ENCODE measurements at regions not wholly inside any gene's neighbourhood (a gene's known extent, or its start where the extent isn't known, plus 50 kb on each side); places are given as distances from the start of the nearest gene placed in this dataset.

DNA sequence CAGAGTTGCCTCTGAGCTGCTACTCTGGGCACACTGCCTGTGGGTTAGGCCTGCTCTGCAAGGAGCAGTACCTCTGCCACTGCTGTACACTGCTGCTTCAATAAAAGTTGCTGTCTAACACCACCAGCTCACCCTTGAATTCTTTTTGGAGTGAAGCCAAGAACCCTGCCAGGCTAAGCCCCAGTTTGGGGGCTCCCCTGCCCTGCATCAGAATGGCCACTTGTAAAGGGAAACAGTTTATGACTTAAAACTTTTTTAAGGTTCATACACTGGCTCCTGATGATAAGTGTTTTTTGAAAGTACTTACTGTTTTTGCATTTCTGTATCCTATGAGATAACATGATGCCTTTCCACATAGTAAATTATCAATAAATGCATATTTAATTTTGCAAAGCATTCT lies 310.0 kb downstream of the LMO4 start:
- Histone ChIP-seq H3K9me3 (ENCODE audit: insufficient read depth, low read depth, low read length) (no peaks in the 10 kb centered on the region), H3K79me2 (ENCODE audit: insufficient read depth, low read length) (no peaks in the 10 kb centered on the region), H3K27me3 (ENCODE audit: insufficient read depth, low read length) (no peaks in the 10 kb centered on the region), H2AFZ (ENCODE audit: low read depth, low read length) (no peak overlapping the region), H3K9ac (ENCODE audit: low read length) (no peak overlapping the region), H3K27ac (ENCODE audit: low read depth, low read length) (no peak overlapping the region), H3K36me3 (ENCODE audit: insufficient read depth, low read length) (no peaks in the 10 kb centered on the region), H3K4me2 (ENCODE audit: low read length) (no peak overlapping the region), H3K4me1 (ENCODE audit: insufficient read depth, low read length) (peaks cover under 1% of the 10 kb centered on the region), H3K4me3 (ENCODE audit: insufficient read depth, low read depth, low read length) (no peak overlapping the region), H4K20me1 (ENCODE audit: insufficient read depth, low read length) (no peaks in the 10 kb centered on the region)
- Mint-ChIP-seq H3K9me3 (ENCODE audit: unreplicated experiment) (peaks cover 4% of the 10 kb centered on the region), H3K4me3 (ENCODE audit: unreplicated experiment) (no peak overlapping the region), H3K27me3 (ENCODE audit: low read depth, unreplicated experiment) (peaks cover 1% of the 10 kb centered on the region), H3K27ac (ENCODE audit: unreplicated experiment) (no peak overlapping the region), H3K4me1 (ENCODE audit: low read depth, unreplicated experiment) (peaks cover 12% of the 10 kb centered on the region), H3K36me3 (ENCODE audit: low read depth, unreplicated experiment) (no peaks in the 10 kb centered on the region)
- no peak for TF ChIP-seq EZH2 (IDR thresholded peaks at IDR 0.05; ENCODE audit: insufficient read depth, low read length)
- TF ChIP-seq, protein P1, sequence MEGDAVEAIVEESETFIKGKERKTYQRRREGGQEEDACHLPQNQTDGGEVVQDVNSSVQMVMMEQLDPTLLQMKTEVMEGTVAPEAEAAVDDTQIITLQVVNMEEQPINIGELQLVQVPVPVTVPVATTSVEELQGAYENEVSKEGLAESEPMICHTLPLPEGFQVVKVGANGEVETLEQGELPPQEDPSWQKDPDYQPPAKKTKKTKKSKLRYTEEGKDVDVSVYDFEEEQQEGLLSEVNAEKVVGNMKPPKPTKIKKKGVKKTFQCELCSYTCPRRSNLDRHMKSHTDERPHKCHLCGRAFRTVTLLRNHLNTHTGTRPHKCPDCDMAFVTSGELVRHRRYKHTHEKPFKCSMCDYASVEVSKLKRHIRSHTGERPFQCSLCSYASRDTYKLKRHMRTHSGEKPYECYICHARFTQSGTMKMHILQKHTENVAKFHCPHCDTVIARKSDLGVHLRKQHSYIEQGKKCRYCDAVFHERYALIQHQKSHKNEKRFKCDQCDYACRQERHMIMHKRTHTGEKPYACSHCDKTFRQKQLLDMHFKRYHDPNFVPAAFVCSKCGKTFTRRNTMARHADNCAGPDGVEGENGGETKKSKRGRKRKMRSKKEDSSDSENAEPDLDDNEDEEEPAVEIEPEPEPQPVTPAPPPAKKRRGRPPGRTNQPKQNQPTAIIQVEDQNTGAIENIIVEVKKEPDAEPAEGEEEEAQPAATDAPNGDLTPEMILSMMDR (IDR thresholded peaks at IDR 0.05; ENCODE audit: insufficient read depth, low read depth, low read length) = no peak
- no peak for FAIRE-seq
- no peak for DNase-seq (ENCODE audit: low read depth)

DNA sequence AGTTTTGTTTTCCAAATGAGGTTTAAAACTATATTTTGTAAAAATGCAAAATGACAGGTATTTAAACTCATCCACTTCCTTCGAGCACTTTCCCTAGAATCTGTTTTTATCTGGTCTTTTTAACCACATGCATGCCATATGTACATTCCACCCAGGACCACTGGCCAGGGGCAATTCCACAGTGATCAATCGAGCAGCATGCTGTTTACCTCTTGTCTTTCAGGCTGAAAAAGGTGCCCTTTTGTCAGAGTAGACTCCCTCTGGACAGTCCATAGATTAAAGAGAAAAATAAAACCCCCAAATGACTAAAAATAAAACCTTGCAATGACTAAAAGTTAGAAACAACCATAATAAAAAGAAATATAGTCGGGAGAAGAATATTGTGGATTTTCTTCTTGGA lies 313.3 kb downstream of the LMO4 start:
- Histone ChIP-seq H3K4me2 (ENCODE audit: low read length) (no peak overlapping the region), H4K20me1 (ENCODE audit: insufficient read depth, low read length) (no peaks in the 10 kb centered on the region), H3K27ac (ENCODE audit: low read depth, low read length) (no peak overlapping the region), H3K4me3 (ENCODE audit: insufficient read depth, low read depth, low read length) (no peak overlapping the region), H2AFZ (ENCODE audit: low read depth, low read length) (no peak overlapping the region), H3K27me3 (ENCODE audit: insufficient read depth, low read length) (no peaks in the 10 kb centered on the region), H3K79me2 (ENCODE audit: insufficient read depth, low read length) (no peaks in the 10 kb centered on the region), H3K4me1 (ENCODE audit: insufficient read depth, low read length) (peaks cover 17% of the 10 kb centered on the region), H3K9ac (ENCODE audit: low read length) (no peak overlapping the region), H3K36me3 (ENCODE audit: insufficient read depth, low read length) (no peaks in the 10 kb centered on the region), H3K9me3 (ENCODE audit: insufficient read depth, low read depth, low read length) (no peaks in the 10 kb centered on the region)
- Mint-ChIP-seq H3K4me1 (ENCODE audit: low read depth, unreplicated experiment) (peaks cover 27% of the 10 kb centered on the region), H3K27me3 (ENCODE audit: low read depth, unreplicated experiment) (peaks cover 1% of the 10 kb centered on the region), H3K27ac (ENCODE audit: unreplicated experiment) (no peak overlapping the region), H3K36me3 (ENCODE audit: low read depth, unreplicated experiment) (no peaks in the 10 kb centered on the region), H3K4me3 (ENCODE audit: unreplicated experiment) (no peak overlapping the region), H3K9me3 (ENCODE audit: unreplicated experiment) (peaks cover 4% of the 10 kb centered on the region)
- TF ChIP-seq EZH2 (IDR thresholded peaks at IDR 0.05; ENCODE audit: insufficient read depth, low read length) = no peak
- TF ChIP-seq, protein P1 (IDR thresholded peaks at IDR 0.05; ENCODE audit: insufficient read depth, low read depth, low read length) = no peak
- no peak for FAIRE-seq
- no peak for DNase-seq (ENCODE audit: low read depth)

DNA sequence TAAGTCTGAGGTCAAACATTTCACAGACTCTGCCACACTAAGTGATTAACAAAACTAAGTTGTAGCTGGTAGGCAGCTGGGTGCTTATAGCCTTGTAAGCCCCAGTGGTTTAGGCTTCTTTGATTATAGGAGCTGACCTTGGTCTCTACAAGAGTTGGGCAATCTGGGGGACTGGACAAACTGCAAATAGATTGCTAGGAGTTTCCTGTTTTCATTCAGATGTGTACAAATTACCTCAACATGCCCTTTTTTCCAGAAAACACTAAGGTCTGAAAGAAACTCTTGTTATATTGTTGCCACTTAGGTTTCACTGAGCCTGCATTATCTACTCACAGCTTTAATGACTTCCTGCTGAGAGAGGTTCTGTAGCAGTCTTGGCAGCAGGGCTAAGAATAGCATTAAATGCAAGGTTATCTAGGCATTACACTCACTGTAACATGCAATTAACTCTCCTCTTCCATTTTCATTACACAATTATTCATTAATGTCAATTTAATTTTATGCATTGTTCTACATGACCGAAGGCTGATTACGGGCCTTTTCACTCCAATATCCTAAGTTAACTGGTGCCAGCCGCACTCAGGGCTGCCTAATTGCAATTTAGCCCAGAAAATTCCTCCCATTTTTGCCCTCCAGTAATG lies 314.0 kb downstream of the LMO4 start:
- Histone ChIP-seq H3K9me3 (ENCODE audit: insufficient read depth, low read depth, low read length) (no peaks in the 10 kb centered on the region), H3K27me3 (ENCODE audit: insufficient read depth, low read length) (no peaks in the 10 kb centered on the region), H3K4me3 (ENCODE audit: insufficient read depth, low read depth, low read length) (no peak overlapping the region), H3K27ac (ENCODE audit: low read depth, low read length) (no peak overlapping the region), H3K4me2 (ENCODE audit: low read length) (no peak overlapping the region), H2AFZ (ENCODE audit: low read depth, low read length) (no peak overlapping the region), H3K9ac (ENCODE audit: low read length) (no peak overlapping the region), H3K79me2 (ENCODE audit: insufficient read depth, low read length) (no peaks in the 10 kb centered on the region), H3K4me1 (ENCODE audit: insufficient read depth, low read length) (peaks cover 17% of the 10 kb centered on the region), H4K20me1 (ENCODE audit: insufficient read depth, low read length) (no peaks in the 10 kb centered on the region), H3K36me3 (ENCODE audit: insufficient read depth, low read length) (no peaks in the 10 kb centered on the region)
- Mint-ChIP-seq H3K4me1 (ENCODE audit: low read depth, unreplicated experiment) (peaks cover 27% of the 10 kb centered on the region), H3K36me3 (ENCODE audit: low read depth, unreplicated experiment) (no peaks in the 10 kb centered on the region), H3K9me3 (ENCODE audit: unreplicated experiment) (peaks cover 4% of the 10 kb centered on the region), H3K4me3 (ENCODE audit: unreplicated experiment) (no peak overlapping the region), H3K27ac (ENCODE audit: unreplicated experiment) (no peak overlapping the region), H3K27me3 (ENCODE audit: low read depth, unreplicated experiment) (peaks cover 1% of the 10 kb centered on the region)
- TF ChIP-seq, protein P1 (IDR thresholded peaks at IDR 0.05; ENCODE audit: insufficient read depth, low read depth, low read length) = no peak
- TF ChIP-seq EZH2 (IDR thresholded peaks at IDR 0.05; ENCODE audit: insufficient read depth, low read length) = no peak
- DNase-seq (ENCODE audit: low read depth) (no peak), FAIRE-seq (no peak)
